Stomach (tissue), 8 donors: ENCODE measurements at regions not wholly inside any gene's neighbourhood (a gene's known extent, or its start where the extent isn't known, plus 50 kb on each side); places are given as distances from the start of the nearest gene placed in this dataset.

Experiments used
- DNase-seq, 2 donors: peaks; one replicate each; pipeline versions ENCODE4 v3.0.0 to v3.0.0-alpha.2; 2013 to 2019
- H3K27ac ChIP-seq, 5 donors: fragments of 200-600 bp in 4 of 5; sonication (generic) in 4 of 5; one replicate each; pipeline ENCODE4 v1.5.1; 2013 to 2019; ENCODE audit warnings: mild to moderate bottlenecking in 1 of 5, moderate library complexity in 1 of 5
- H3K27me3 ChIP-seq, 3 donors: fragments of 200-600 bp; sonication (generic); one replicate each; pipeline ENCODE4 v1.5.1; 2017 to 2019; ENCODE audit warnings: mixed run types in 1 of 3
- H3K36me3 ChIP-seq, 4 donors: fragments of 200-600 bp; sonication (generic); 1 replicate in 3 of 4; 2 replicates in 1 of 4; pipeline ENCODE4 v1.5.1; 2016 to 2019
- H3K4me1 ChIP-seq, 4 donors: fragments of 200-600 bp; sonication (generic); one replicate each; pipeline ENCODE4 v1.5.1; 2016 to 2019
- H3K4me3 ChIP-seq, 4 donors: fragments of 200-600 bp; sonication (generic) in 3 of 4; one replicate each; pipeline ENCODE4 v1.5.1; 2016 to 2019; ENCODE audit warnings: mild to moderate bottlenecking in 1 of 4
- H3K9me3 ChIP-seq, 4 donors: fragments of 200-600 bp; sonication (generic); one replicate each; pipeline ENCODE4 v1.5.1; 2016 to 2019
- EP300 ChIP-seq: sonication (generic); formaldehyde crosslinking; IDR thresholded peaks from one replicate; pipeline ENCODE4 v1.6.1; 2017; ENCODE audit warnings: antibody characterized with exemption
- POLR2A ChIP-seq, 4 donors: fragments of 450-650 bp; IDR thresholded peaks; one replicate each; pipeline ENCODE4 v1.6.1; 2016; ENCODE audit warnings: antibody characterized with exemption in 4 of 4, control low read depth in 2 of 4, mild to moderate bottlenecking in 1 of 4, moderate library complexity in 1 of 4
- POLR2AphosphoS5 ChIP-seq, 3 donors: sonication (generic); formaldehyde crosslinking; IDR thresholded peaks; one replicate each; pipeline ENCODE4 v1.6.1; 2016; ENCODE audit warnings: antibody characterized with exemption in 3 of 3
- WGBS, 5 donors: extraction: QIAGEN DNeasy Blood & Tissue Kit in 3 of 5; methylation state at CpG; one replicate each; pipeline versions ENCODE4 v1.1.5 to v1.1.7; 2013 to 2018; 5-methylcytosine and 5-hydroxymethylcytosine counted together
- intact Hi-C: fragments of 100-400 bp; cut with DNase I; formaldehyde crosslinking; loops from one replicate; pipeline ENCODE4 v1.15.1; 2023; ENCODE audit warnings: low total_unique reads
- TF ChIP-seq, protein P1 (sequence below), 7 experiments: fragments of 450-650 bp in 4 of 7; fragments of 200-600 bp in 3 of 7; sonication (generic) in 3 of 7; IDR thresholded peaks; one replicate each; pipeline ENCODE4 v1.5.1; 2016 to 2019; ENCODE audit warnings: antibody characterized with exemption in 7 of 7, control low read depth in 2 of 7, mild to moderate bottlenecking in 1 of 7
- donor health status: healthy with polysubstance abuse.
- donor health status: Bipolar disorder and iron deficiency.
- donor health status: healthy.

DNA sequence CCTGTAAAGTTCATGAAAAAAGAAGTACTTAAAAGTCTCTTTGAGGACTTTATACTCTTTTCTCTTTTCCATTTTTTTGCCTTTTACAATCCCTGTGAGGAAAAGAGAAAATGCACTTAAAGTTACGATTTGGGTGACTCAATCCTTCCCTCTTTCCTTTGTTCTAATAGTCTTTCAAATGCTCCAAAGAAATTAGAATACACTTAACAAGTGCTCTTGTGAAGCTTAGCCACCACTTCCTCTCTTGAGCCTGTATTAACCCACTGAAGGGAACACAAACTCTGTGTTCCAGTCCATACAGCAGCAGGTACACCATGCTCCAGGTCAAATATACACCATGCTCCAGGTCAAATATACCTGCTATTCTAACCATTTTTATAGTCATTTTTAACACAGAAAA, 581.1 kb upstream of the MGAT4C start:
- Histone ChIP-seq H3K27me3 (no peaks in the 10 kb centered on the region), H3K27ac (no peak overlapping the region), H3K36me3 (no peaks in the 10 kb centered on the region), H3K4me1 (no peaks in the 10 kb centered on the region), H3K9me3 (no peaks in the 10 kb centered on the region), H3K4me3 (no peak overlapping the region)
- no peak for DNase-seq
- 43 to 66% (median 50%) methylated on average over 1 of the region's 1 CpG for WGBS, 5 donors
- intact Hi-C loops, result no loop called here
- TF ChIP-seq POLR2A (IDR thresholded peaks at IDR 0.05) (no peak), EP300 (no peak), POLR2AphosphoS5 (IDR thresholded peaks at IDR 0.05) (no peak)
- TF ChIP-seq, protein P1, sequence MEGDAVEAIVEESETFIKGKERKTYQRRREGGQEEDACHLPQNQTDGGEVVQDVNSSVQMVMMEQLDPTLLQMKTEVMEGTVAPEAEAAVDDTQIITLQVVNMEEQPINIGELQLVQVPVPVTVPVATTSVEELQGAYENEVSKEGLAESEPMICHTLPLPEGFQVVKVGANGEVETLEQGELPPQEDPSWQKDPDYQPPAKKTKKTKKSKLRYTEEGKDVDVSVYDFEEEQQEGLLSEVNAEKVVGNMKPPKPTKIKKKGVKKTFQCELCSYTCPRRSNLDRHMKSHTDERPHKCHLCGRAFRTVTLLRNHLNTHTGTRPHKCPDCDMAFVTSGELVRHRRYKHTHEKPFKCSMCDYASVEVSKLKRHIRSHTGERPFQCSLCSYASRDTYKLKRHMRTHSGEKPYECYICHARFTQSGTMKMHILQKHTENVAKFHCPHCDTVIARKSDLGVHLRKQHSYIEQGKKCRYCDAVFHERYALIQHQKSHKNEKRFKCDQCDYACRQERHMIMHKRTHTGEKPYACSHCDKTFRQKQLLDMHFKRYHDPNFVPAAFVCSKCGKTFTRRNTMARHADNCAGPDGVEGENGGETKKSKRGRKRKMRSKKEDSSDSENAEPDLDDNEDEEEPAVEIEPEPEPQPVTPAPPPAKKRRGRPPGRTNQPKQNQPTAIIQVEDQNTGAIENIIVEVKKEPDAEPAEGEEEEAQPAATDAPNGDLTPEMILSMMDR (IDR thresholded peaks at IDR 0.05), result no peak

DNA sequence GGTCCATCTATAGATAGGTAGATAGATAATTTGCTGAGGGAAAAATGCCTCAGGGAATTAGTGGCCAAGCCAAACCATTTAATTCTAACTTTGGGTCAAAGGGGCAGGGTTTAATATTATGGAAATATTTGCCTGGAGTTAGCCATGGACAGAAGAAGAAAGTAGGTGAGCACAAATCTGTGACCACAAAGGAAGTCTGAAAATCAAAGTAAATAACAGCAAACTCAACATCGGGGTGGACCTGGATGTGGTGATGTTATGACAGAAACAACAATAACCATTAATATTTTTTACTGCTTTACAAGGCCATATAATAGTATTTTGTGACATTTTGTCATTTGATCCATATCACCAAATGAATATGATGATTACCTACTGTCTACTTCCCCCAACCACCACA, 578.0 kb upstream of the MGAT4C start:
- no peaks in the 10 kb centered on the region for H3K4me1 ChIP-seq
- intact Hi-C loops, result no loop called here
- WGBS, 5 donors, result 77 to 88% (median 79%) methylated on average over 1 of the region's 1 CpG
- no peak overlapping the region for H3K27ac ChIP-seq
- no peaks in the 10 kb centered on the region for H3K36me3 ChIP-seq
- TF ChIP-seq, protein P1 (IDR thresholded peaks at IDR 0.05), result no peak
- no peak for TF ChIP-seq POLR2AphosphoS5 (IDR thresholded peaks at IDR 0.05)
- no peak for TF ChIP-seq EP300
- DNase-seq, result no peak
- no peak overlapping the region for H3K4me3 ChIP-seq
- H3K9me3 ChIP-seq, result no peaks in the 10 kb centered on the region
- no peaks in the 10 kb centered on the region for H3K27me3 ChIP-seq

DNA sequence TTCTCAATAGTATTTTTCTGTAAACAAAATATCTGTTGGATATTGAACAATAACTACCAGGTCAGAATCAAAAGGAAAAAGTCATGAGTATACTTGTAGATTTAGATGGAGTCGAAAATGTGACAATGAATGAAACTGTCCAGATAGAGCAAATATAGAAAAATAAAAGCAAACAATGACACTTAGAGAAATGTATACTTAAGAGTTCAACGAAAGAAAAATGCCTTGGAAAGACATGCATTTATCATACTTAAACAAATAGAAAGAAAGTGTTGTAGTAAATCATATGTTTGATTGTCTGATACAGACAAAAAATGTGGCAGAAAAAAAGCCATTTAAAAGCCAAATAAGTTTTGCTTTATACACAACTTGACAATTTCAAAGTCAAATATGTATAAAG, 571.2 kb upstream of the MGAT4C start:
- Histone ChIP-seq H3K36me3 (no peaks in the 10 kb centered on the region), H3K4me1 (no peaks in the 10 kb centered on the region), H3K27me3 (no peaks in the 10 kb centered on the region), H3K9me3 (no peaks in the 10 kb centered on the region), H3K27ac (no peak overlapping the region), H3K4me3 (no peak overlapping the region)
- intact Hi-C loops, result no loop called here
- no peak for TF ChIP-seq POLR2AphosphoS5 (IDR thresholded peaks at IDR 0.05)
- no peak for TF ChIP-seq EP300
- TF ChIP-seq POLR2A (IDR thresholded peaks at IDR 0.05), result no peak
- TF ChIP-seq, protein P1 (IDR thresholded peaks at IDR 0.05), result no peak
- 32 to 44% (median 35%) methylated on average over 2 of the region's 2 CpGs for WGBS, 5 donors
- DNase-seq, result no peak

DNA sequence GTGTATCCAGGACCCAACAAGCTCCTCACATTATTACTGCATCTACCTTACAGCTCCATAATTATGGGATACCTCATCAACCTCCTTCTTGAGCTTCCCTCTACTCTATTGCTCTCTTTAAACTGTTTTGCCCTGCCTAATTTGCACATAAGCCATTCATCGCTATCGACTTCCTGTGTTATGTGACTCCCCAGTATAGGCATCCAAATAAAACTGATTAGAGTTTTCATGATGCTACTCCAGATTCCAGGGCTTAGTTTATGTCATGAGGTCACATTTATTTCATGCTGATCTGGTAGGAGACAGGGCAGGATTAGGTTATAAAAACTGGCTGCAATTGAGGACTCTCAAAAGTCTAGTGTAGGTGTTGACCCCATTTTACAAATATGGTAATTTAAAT, 569.9 kb upstream of the MGAT4C start:
- Histone ChIP-seq H3K27ac (no peak overlapping the region), H3K27me3 (no peaks in the 10 kb centered on the region), H3K9me3 (no peaks in the 10 kb centered on the region), H3K4me1 (no peaks in the 10 kb centered on the region), H3K4me3 (no peak overlapping the region), H3K36me3 (no peaks in the 10 kb centered on the region)
- WGBS, 5 donors, result 85 to 93% (median 87%) methylated on average over 2 of the region's 2 CpGs
- intact Hi-C loops, result no loop called here
- TF ChIP-seq POLR2AphosphoS5 (IDR thresholded peaks at IDR 0.05) (no peak), POLR2A (IDR thresholded peaks at IDR 0.05) (no peak), EP300 (no peak)
- TF ChIP-seq, protein P1 (IDR thresholded peaks at IDR 0.05), result no peak
- DNase-seq, result no peak
